H1 (cell line): ENCODE measurements at regions not wholly inside any gene's neighbourhood (a gene's known extent, or its start where the extent isn't known, plus 50 kb on each side); places are given as distances from the start of the nearest gene placed in this dataset.

Experiments
- CEBPB ChIP-seq: IDR thresholded peaks from 2 replicates; pipeline ENCODE4 v1.6.1; 2012; ENCODE audit warnings: low read depth, low read length
- EZH2 ChIP-seq: fragments of 200-600 bp; sonication (generic); IDR thresholded peaks from 2 replicates; pipeline ENCODE4 v1.7.1; 2012; ENCODE audit warnings: low read depth, mild to moderate bottlenecking, moderate library complexity, low read length, inconsistent platforms; ENCODE audit not compliant: severe bottlenecking
- FOSL1 ChIP-seq: IDR thresholded peaks from 2 replicates; pipeline ENCODE4 v1.6.1; 2011; ENCODE audit warnings: mild to moderate bottlenecking, low read depth, low read length, moderate library complexity; ENCODE audit not compliant: insufficient read depth
- GABPA ChIP-seq: IDR thresholded peaks from 2 replicates; pipeline ENCODE4 v1.6.1; 2011; ENCODE audit warnings: mild to moderate bottlenecking, low read length, moderate library complexity, borderline replicate concordance; ENCODE audit not compliant: insufficient read depth
- KDM1A ChIP-seq: fragments of 200-600, 300-600 bp; sonication (generic); IDR thresholded peaks from 2 replicates; pipeline ENCODE4 v1.7.1; 2016; ENCODE audit warnings: mild to moderate bottlenecking, low read length, borderline replicate concordance
- TF ChIP-seq, protein P1 (sequence below): IDR thresholded peaks from 2 replicates; pipeline ENCODE4 v1.6.1; 2012; ENCODE audit warnings: inconsistent platforms

DNA sequence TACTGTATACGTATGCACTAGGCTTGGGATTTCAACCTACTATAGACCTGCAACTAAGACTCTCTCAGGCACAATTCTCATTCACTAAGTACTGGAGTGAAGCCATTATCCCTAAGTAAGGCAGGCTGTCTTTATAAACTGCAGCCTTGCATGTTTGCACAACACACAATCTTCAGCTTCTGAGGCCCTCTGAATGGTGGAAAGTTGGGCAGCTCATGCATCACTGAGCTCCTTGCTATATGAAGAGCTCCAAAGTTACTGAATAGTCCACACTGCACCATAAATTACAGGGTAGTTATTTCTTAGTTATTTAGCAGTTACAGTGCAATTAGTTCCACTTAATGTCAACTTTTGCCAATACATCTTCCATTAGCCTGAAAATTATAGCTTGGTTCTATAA lies 384.6 kb downstream of the BRINP1 start (continued):
- TF ChIP-seq FOSL1 (no peak), EZH2 (no peak), GABPA (no peak), CEBPB (no peak), KDM1A (no peak)
- TF ChIP-seq, protein P1, sequence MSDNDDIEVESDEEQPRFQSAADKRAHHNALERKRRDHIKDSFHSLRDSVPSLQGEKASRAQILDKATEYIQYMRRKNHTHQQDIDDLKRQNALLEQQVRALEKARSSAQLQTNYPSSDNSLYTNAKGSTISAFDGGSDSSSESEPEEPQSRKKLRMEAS, result no peak
